GM23338 (cell line): ENCODE measurements at regions not wholly inside any gene's neighbourhood (a gene's known extent, or its start where the extent isn't known, plus 50 kb on each side); places are given as distances from the start of the nearest gene placed in this dataset.

Source experiments
- CTCF ChIP-seq, 2 experiments: fragments of 200-600 bp in 1 of 2; sonication (generic) in 1 of 2; conservative IDR thresholded peaks; 2 replicates each; pipeline versions ENCODE4 v1.5.1 to v1.6.1; 2016 to 2017; ENCODE audit warnings: antibody characterized with exemption in 2 of 2, low read depth in 2 of 2, mild to moderate bottlenecking in 2 of 2, moderate library complexity in 1 of 2
- ETS1 ChIP-seq: IDR thresholded peaks from 2 replicates; pipeline ENCODE4 v1.6.1; 2016; ENCODE audit warnings: antibody characterized with exemption
- EZH2 ChIP-seq: fragments of 200-600 bp; sonication (generic); IDR thresholded peaks from one replicate; pipeline ENCODE4 v1.8.0; 2017; ENCODE audit warnings: antibody characterized with exemption, mild to moderate bottlenecking, low read depth; ENCODE audit not compliant: unreplicated experiment
- EZH2phosphoT487 ChIP-seq: fragments of 200-600 bp; sonication (generic); IDR thresholded peaks from one replicate; pipeline ENCODE4 v1.8.1; 2018; ENCODE audit warnings: antibody characterized with exemption; ENCODE audit not compliant: unreplicated experiment
- JUNB ChIP-seq: IDR thresholded peaks from one replicate; pipeline ENCODE4 v1.6.1; 2016; ENCODE audit warnings: antibody characterized with exemption; ENCODE audit not compliant: unreplicated experiment
- NANOG ChIP-seq: IDR thresholded peaks from 2 replicates; pipeline ENCODE4 v1.6.1; 2016; ENCODE audit warnings: antibody characterized with exemption, borderline replicate concordance
- POLR2AphosphoS5 ChIP-seq: IDR thresholded peaks from 2 replicates; pipeline ENCODE4 v1.6.1; 2016; ENCODE audit warnings: antibody characterized with exemption, low read depth
- REST ChIP-seq: IDR thresholded peaks from one replicate; pipeline ENCODE4 v1.6.1; 2018; ENCODE audit warnings: antibody characterized with exemption; ENCODE audit not compliant: unreplicated experiment

GRCh38 chr3:182731764-182732163 lies 61.5 kb upstream of the ATP11B start:
- TF ChIP-seq CTCF (conservative IDR thresholded peaks at IDR 0.05; ENCODE audit: low read depth in 2 of 2) (no peak), EZH2phosphoT487 (no peak), POLR2AphosphoS5 (no peak), EZH2 (no peak), JUNB (no peak), REST (no peak), ETS1 (no peak), NANOG (no peak)
